ENCODE measurements at regions not wholly inside any gene's neighbourhood (a gene's known extent, or its start where the extent isn't known, plus 50 kb on each side); places are given as distances from the start of the nearest gene placed in this dataset.

DNA sequence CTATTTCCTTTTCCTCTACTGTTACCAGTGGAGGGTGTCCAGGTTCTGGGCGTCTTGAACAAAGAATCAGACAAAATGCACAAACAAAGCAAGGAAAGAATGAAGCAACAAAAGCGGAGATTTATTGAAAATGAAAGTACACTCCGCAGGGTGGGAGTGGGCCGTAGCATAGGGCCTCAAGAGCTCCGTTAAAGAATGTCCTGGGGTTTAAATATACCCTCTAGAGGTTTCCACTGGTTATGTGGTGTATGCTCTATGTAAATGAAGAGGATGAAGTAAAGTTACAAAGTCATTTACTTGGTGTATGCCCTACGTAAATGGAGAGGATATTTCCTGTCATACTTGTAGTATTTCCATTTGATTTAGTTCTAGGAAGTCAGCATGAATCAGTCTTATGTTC, 113.5 kb upstream of the MRPS30 start:
- H3K9me3 ChIP-seq (ENCODE audit: control insufficient read depth, low read length): no peaks in the 10 kb centered on the region
- no peak overlapping the region for H2BK12ac ChIP-seq (ENCODE audit: low read length in 2 of 2)
- no peak overlapping the region for H2BK5ac ChIP-seq (ENCODE audit: low read depth, low read length, poor library complexity, severe bottlenecking)
- no peak overlapping the region for H2AK5ac ChIP-seq (ENCODE audit: low read length, severe bottlenecking)
- H4K91ac ChIP-seq (ENCODE audit: low read length): no peak overlapping the region
- no peak overlapping the region for H3K18ac ChIP-seq (ENCODE audit: low read depth in 1 of 2, low read length in 2 of 2)
- H3K9ac ChIP-seq (ENCODE audit: low read length): no peak overlapping the region
- H3K36me3 ChIP-seq (ENCODE audit: control insufficient read depth in 1 of 2, insufficient read depth in 2 of 2, low read depth in 1 of 2, low read length in 2 of 2): no peaks in the 10 kb centered on the region
- H4K8ac ChIP-seq (ENCODE audit: low read length): no peak overlapping the region
- no peak for DNase-seq
- H3K4me3 ChIP-seq (ENCODE audit: insufficient read depth in 1 of 2, low read depth in 1 of 2, low read length in 2 of 2): no peak overlapping the region
- H3K4ac ChIP-seq (ENCODE audit: low read depth in 1 of 2, low read length in 2 of 2): no peak overlapping the region
- H3K27me3 ChIP-seq (ENCODE audit: control insufficient read depth in 1 of 2, insufficient read depth in 1 of 2, low read length in 2 of 2): no peaks in the 10 kb centered on the region
- H3K79me1 ChIP-seq (replicated peaks; ENCODE audit: low read length, poor library complexity, severe bottlenecking): no peaks in the 10 kb centered on the region
- no peak overlapping the region for H2BK15ac ChIP-seq (ENCODE audit: low read depth, poor library complexity, severe bottlenecking)
- no peak overlapping the region for H3K23ac ChIP-seq (ENCODE audit: low read length in 2 of 2)
- no peaks in the 10 kb centered on the region for H3K4me1 ChIP-seq (ENCODE audit: control insufficient read depth, insufficient read depth, low read depth, low read length)
- no peak overlapping the region for H2AFZ ChIP-seq (ENCODE audit: low read depth, low read length)
- 73% methylated on average over 6 of the region's 6 CpGs for WGBS
- H3K27ac ChIP-seq (ENCODE audit: low read length, poor library complexity, severe bottlenecking): no peak overlapping the region
- no peak overlapping the region for H2BK120ac ChIP-seq (ENCODE audit: low read depth, low read length)
- H3K14ac ChIP-seq (ENCODE audit: low read length in 2 of 2): no peak overlapping the region
- H3K4me2 ChIP-seq (ENCODE audit: low read length, poor library complexity, severe bottlenecking): no peak overlapping the region

DNA sequence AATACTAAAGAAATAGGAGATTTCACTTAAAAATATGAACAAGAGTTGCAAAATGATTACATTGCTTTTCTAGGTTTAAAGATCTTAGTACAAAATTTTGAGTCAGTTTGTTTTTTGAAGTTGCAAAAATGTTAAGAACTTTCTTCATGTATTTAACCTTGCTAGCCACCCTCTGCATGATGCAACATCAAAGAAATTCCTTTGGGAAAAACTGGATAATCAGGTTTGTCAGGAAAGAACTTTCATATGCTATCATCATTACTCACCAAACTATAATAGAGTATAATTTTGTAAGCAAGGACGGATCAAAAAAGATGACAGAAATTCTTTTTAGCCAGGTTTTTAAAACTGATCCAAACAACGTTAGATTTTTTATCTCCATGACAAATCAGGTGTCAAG, 116.9 kb upstream of the MRPS30 start:
- Histone ChIP-seq H4K8ac (ENCODE audit: low read length) (no peak overlapping the region), H3K27me3 (ENCODE audit: control insufficient read depth in 1 of 2, insufficient read depth in 1 of 2, low read length in 2 of 2) (no peaks in the 10 kb centered on the region), H3K27ac (ENCODE audit: low read length, poor library complexity, severe bottlenecking) (no peak overlapping the region), H2AFZ (ENCODE audit: low read depth, low read length) (no peak overlapping the region), H3K9ac (ENCODE audit: low read length) (no peak overlapping the region), H3K36me3 (ENCODE audit: control insufficient read depth in 1 of 2, insufficient read depth in 2 of 2, low read depth in 1 of 2, low read length in 2 of 2) (no peaks in the 10 kb centered on the region), H3K23ac (ENCODE audit: low read length in 2 of 2) (no peak overlapping the region), H3K9me3 (ENCODE audit: control insufficient read depth, low read length) (no peaks in the 10 kb centered on the region), H2BK12ac (ENCODE audit: low read length in 2 of 2) (no peak overlapping the region), H3K4me2 (ENCODE audit: low read length, poor library complexity, severe bottlenecking) (no peak overlapping the region), H3K18ac (ENCODE audit: low read depth in 1 of 2, low read length in 2 of 2) (no peak overlapping the region), H3K79me1 (replicated peaks; ENCODE audit: low read length, poor library complexity, severe bottlenecking) (no peaks in the 10 kb centered on the region), H2BK120ac (ENCODE audit: low read depth, low read length) (no peak overlapping the region), H2AK5ac (ENCODE audit: low read length, severe bottlenecking) (no peak overlapping the region), H2BK15ac (ENCODE audit: low read depth, poor library complexity, severe bottlenecking) (no peak overlapping the region), H4K91ac (ENCODE audit: low read length) (no peak overlapping the region), H2BK5ac (ENCODE audit: low read depth, low read length, poor library complexity, severe bottlenecking) (no peak overlapping the region), H3K4me1 (ENCODE audit: control insufficient read depth, insufficient read depth, low read depth, low read length) (no peaks in the 10 kb centered on the region), H3K14ac (ENCODE audit: low read length in 2 of 2) (no peak overlapping the region), H3K4me3 (ENCODE audit: insufficient read depth in 1 of 2, low read depth in 1 of 2, low read length in 2 of 2) (no peak overlapping the region), H3K4ac (ENCODE audit: low read depth in 1 of 2, low read length in 2 of 2) (no peak overlapping the region)
- no CpG with 5 or more reads among the region's 2 CpGs for WGBS
- DNase-seq: no peak

DNA sequence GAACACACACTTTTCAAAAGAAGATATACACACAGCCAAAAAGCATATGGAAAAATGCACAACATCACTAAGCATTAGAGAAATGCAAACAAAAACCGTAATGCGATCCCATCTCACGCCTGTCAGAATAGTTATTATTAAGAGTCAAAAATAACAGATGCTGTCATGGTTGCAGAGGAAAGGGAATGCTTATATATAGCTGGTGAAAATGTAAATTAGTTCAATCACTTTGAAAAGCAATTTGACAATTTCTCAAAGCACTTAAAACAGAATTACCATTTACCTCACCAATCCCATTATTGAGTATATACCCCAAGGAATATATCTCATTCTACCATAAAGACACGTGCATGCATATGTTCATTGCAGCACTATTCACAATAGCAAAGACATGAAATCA, 126.8 kb upstream of the MRPS30 start:
- Histone ChIP-seq H2AK5ac (ENCODE audit: low read length, severe bottlenecking) (no peak overlapping the region), H2BK12ac (ENCODE audit: low read length in 2 of 2) (no peak overlapping the region), H3K18ac (ENCODE audit: low read depth in 1 of 2, low read length in 2 of 2) (no peak overlapping the region), H3K36me3 (ENCODE audit: control insufficient read depth in 1 of 2, insufficient read depth in 2 of 2, low read depth in 1 of 2, low read length in 2 of 2) (no peaks in the 10 kb centered on the region), H3K9me3 (ENCODE audit: control insufficient read depth, low read length) (no peaks in the 10 kb centered on the region), H4K8ac (ENCODE audit: low read length) (no peak overlapping the region), H4K91ac (ENCODE audit: low read length) (no peak overlapping the region), H2BK120ac (ENCODE audit: low read depth, low read length) (no peak overlapping the region), H3K9ac (ENCODE audit: low read length) (no peak overlapping the region), H3K4ac (ENCODE audit: low read depth in 1 of 2, low read length in 2 of 2) (no peak overlapping the region), H3K4me3 (ENCODE audit: insufficient read depth in 1 of 2, low read depth in 1 of 2, low read length in 2 of 2) (no peak overlapping the region), H3K79me1 (replicated peaks; ENCODE audit: low read length, poor library complexity, severe bottlenecking) (no peaks in the 10 kb centered on the region), H3K4me2 (ENCODE audit: low read length, poor library complexity, severe bottlenecking) (no peak overlapping the region), H2AFZ (ENCODE audit: low read depth, low read length) (no peak overlapping the region), H2BK15ac (ENCODE audit: low read depth, poor library complexity, severe bottlenecking) (no peak overlapping the region), H3K27ac (ENCODE audit: low read length, poor library complexity, severe bottlenecking) (no peak overlapping the region), H2BK5ac (ENCODE audit: low read depth, low read length, poor library complexity, severe bottlenecking) (no peak overlapping the region), H3K14ac (ENCODE audit: low read length in 2 of 2) (no peak overlapping the region), H3K27me3 (ENCODE audit: control insufficient read depth in 1 of 2, insufficient read depth in 1 of 2, low read length in 2 of 2) (no peaks in the 10 kb centered on the region), H3K23ac (ENCODE audit: low read length in 2 of 2) (no peak overlapping the region), H3K4me1 (ENCODE audit: control insufficient read depth, insufficient read depth, low read depth, low read length) (no peaks in the 10 kb centered on the region)
- no peak for DNase-seq
- 85% methylated on average over 4 of the region's 4 CpGs for WGBS

DNA sequence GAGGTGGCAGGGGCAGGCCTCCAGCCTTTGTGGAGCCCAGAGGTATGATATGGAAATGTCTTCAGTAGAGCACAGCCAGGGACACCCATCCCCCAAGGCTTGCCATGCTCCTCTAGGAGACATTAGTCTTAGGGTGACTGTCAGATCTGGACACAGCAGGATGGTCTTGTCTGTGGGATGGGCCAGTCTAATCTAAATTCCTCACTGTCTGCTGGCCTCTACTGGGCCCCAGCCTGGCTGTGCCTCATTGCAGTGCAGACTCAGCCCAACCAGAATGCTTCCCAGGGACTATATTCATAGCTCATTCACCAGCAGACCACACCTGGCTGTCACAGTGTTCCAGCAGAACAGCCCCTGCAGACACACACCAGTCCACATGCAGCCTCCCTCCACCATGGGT, 129.5 kb upstream of the MRPS30 start:
- H2BK120ac ChIP-seq (ENCODE audit: low read depth, low read length): no peak overlapping the region
- no peak overlapping the region for H3K18ac ChIP-seq (ENCODE audit: low read depth in 1 of 2, low read length in 2 of 2)
- no peak overlapping the region for H4K91ac ChIP-seq (ENCODE audit: low read length)
- no peaks in the 10 kb centered on the region for H3K4me1 ChIP-seq (ENCODE audit: control insufficient read depth, insufficient read depth, low read depth, low read length)
- no peaks in the 10 kb centered on the region for H3K79me1 ChIP-seq (replicated peaks; ENCODE audit: low read length, poor library complexity, severe bottlenecking)
- no peak overlapping the region for H2AFZ ChIP-seq (ENCODE audit: low read depth, low read length)
- H3K4me2 ChIP-seq (ENCODE audit: low read length, poor library complexity, severe bottlenecking): no peak overlapping the region
- no peaks in the 10 kb centered on the region for H3K9me3 ChIP-seq (ENCODE audit: control insufficient read depth, low read length)
- H2BK5ac ChIP-seq (ENCODE audit: low read depth, low read length, poor library complexity, severe bottlenecking): no peak overlapping the region
- H3K36me3 ChIP-seq (ENCODE audit: control insufficient read depth in 1 of 2, insufficient read depth in 2 of 2, low read depth in 1 of 2, low read length in 2 of 2): no peaks in the 10 kb centered on the region
- no peak overlapping the region for H3K9ac ChIP-seq (ENCODE audit: low read length)
- H2AK5ac ChIP-seq (ENCODE audit: low read length, severe bottlenecking): no peak overlapping the region
- DNase-seq: no peak
- no peak overlapping the region for H3K4ac ChIP-seq (ENCODE audit: low read depth in 1 of 2, low read length in 2 of 2)
- no peak overlapping the region for H4K8ac ChIP-seq (ENCODE audit: low read length)
- peak overlapping the region in 1 of 2 experiments; percentile 36 for H3K14ac ChIP-seq (ENCODE audit: low read length in 2 of 2)
- H3K27ac ChIP-seq (ENCODE audit: low read length, poor library complexity, severe bottlenecking): no peak overlapping the region
- H3K4me3 ChIP-seq (ENCODE audit: insufficient read depth in 1 of 2, low read depth in 1 of 2, low read length in 2 of 2): no peak overlapping the region
- no peak overlapping the region for H2BK12ac ChIP-seq (ENCODE audit: low read length in 2 of 2)
- H2BK15ac ChIP-seq (ENCODE audit: low read depth, poor library complexity, severe bottlenecking): no peak overlapping the region
- H3K27me3 ChIP-seq (ENCODE audit: control insufficient read depth in 1 of 2, insufficient read depth in 1 of 2, low read length in 2 of 2): no peaks in the 10 kb centered on the region
- no peak overlapping the region for H3K23ac ChIP-seq (ENCODE audit: low read length in 2 of 2)

Measured in mesenchymal stem cell (in vitro differentiated cells and primary cell).